ENCODE measurements at regions not wholly inside any gene's neighbourhood (a gene's known extent, or its start where the extent isn't known, plus 50 kb on each side); places are given as distances from the start of the nearest gene placed in this dataset.

DNA sequence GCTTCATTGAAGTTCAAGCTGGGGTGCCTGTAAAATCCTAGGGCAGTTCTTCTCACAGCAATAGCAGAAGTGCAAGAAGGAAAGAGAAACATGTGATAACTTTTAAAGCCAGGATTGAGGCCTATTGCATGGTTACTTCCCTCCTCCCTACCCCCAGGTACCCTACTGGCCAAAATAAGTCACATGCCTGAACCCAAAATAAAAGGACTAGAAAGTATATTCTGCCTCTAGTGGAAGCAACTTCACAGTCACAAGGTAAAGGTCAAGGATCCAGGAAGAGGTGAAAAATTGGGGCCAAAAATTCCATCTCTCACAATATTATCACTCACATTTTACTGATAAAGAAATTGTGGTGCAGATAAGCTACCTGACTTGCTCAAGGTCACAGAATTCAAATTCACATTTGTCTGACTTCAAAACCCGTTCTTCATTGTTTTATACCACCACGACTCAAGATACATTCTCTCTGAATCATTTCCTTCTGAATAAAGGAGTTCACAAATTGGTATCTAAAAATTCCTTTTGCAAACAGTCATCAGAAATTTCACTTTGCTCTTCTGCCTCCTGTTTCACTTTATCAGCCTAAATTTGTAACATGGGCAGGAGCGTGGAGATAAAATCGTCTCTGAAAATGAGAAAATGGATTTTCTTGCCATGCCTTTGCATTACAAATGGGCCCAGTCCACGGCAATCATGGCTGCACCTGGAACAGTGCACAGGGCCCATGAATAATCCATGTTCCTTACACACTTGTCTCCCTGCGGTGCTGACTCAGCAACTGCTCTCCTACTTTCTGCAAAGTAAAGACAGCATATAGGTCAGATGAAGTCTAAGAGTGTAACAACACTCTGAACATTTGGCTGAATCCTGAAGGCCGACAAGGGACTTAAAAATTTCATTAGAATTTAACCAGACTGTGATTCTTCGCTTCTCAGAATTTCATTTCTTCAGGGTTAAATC is 485.3 kb upstream of the NFIA start:
- Histone ChIP-seq H3K9me3 (ENCODE audit: low read depth) (no peaks in the 10 kb centered on the region), H3K36me3 (no peaks in the 10 kb centered on the region), H3K27me3 (no peaks in the 10 kb centered on the region), H3K27ac (no peak overlapping the region), H3K4me1 (ENCODE audit: low read depth) (no peaks in the 10 kb centered on the region), H3K4me3 (no peak overlapping the region)
- TF ChIP-seq, protein P1, sequence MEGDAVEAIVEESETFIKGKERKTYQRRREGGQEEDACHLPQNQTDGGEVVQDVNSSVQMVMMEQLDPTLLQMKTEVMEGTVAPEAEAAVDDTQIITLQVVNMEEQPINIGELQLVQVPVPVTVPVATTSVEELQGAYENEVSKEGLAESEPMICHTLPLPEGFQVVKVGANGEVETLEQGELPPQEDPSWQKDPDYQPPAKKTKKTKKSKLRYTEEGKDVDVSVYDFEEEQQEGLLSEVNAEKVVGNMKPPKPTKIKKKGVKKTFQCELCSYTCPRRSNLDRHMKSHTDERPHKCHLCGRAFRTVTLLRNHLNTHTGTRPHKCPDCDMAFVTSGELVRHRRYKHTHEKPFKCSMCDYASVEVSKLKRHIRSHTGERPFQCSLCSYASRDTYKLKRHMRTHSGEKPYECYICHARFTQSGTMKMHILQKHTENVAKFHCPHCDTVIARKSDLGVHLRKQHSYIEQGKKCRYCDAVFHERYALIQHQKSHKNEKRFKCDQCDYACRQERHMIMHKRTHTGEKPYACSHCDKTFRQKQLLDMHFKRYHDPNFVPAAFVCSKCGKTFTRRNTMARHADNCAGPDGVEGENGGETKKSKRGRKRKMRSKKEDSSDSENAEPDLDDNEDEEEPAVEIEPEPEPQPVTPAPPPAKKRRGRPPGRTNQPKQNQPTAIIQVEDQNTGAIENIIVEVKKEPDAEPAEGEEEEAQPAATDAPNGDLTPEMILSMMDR (IDR thresholded peaks at IDR 0.05; ENCODE audit: low read depth, low read length) = peak; percentile 26
- DNase-seq (ENCODE audit: low read depth in 1 of 2, low spot score in 1 of 2) = peak in 1 of 2 donors; percentile 54

DNA sequence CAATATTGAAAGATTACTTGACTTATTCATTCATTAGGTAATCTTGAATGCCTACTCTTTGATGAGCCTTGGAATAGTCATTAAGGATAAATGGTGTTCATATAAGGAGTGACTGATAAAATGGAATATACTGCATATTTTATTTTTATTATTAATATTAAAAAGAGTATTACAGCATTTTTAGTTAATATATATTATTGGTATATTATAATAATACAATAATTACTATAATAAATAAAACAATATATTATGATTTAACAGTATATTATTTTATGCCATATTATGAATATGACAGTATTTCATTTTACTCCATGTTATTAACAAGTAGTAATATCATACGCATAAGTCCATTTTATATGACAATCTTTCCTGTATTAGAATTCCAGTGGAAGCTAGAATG is 490.8 kb upstream of the NFIA start:
- H3K36me3 ChIP-seq = no peaks in the 10 kb centered on the region
- TF ChIP-seq, protein P1 (IDR thresholded peaks at IDR 0.05; ENCODE audit: low read depth, low read length) = no peak
- H3K27me3 ChIP-seq = no peaks in the 10 kb centered on the region
- DNase-seq (ENCODE audit: low read depth in 1 of 2, low spot score in 1 of 2) = no peak
- no peaks in the 10 kb centered on the region for H3K4me1 ChIP-seq (ENCODE audit: low read depth)
- no peaks in the 10 kb centered on the region for H3K9me3 ChIP-seq (ENCODE audit: low read depth)
- H3K4me3 ChIP-seq = no peak overlapping the region
- H3K27ac ChIP-seq = no peak overlapping the region

DNA sequence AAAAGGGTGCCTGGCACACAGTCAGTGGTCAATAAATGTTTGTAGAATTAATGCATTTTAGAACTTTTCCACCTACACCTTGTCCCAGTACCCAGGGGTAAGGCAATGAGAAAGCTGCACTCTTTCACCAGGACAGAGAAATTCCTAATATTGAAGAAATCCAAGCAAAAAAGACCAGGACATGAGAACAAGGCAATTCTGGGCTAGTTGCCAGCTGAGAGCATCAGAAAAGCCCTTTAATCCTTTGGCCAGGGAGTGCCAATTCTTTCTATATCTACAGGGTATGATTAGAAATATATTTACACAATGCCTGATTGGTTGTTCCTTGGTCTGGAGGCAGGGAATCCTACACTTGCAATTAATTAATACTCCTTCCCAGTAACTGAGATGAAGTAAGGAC is 492.4 kb upstream of the NFIA start:
- no peaks in the 10 kb centered on the region for H3K36me3 ChIP-seq
- H3K27me3 ChIP-seq = no peaks in the 10 kb centered on the region
- peak in 1 of 2 donors; percentile 32 for DNase-seq (ENCODE audit: low read depth in 1 of 2, low spot score in 1 of 2)
- H3K27ac ChIP-seq = no peak overlapping the region
- TF ChIP-seq, protein P1 (IDR thresholded peaks at IDR 0.05; ENCODE audit: low read depth, low read length) = no peak
- H3K4me1 ChIP-seq (ENCODE audit: low read depth) = no peaks in the 10 kb centered on the region
- no peaks in the 10 kb centered on the region for H3K9me3 ChIP-seq (ENCODE audit: low read depth)
- H3K4me3 ChIP-seq = no peak overlapping the region

DNA sequence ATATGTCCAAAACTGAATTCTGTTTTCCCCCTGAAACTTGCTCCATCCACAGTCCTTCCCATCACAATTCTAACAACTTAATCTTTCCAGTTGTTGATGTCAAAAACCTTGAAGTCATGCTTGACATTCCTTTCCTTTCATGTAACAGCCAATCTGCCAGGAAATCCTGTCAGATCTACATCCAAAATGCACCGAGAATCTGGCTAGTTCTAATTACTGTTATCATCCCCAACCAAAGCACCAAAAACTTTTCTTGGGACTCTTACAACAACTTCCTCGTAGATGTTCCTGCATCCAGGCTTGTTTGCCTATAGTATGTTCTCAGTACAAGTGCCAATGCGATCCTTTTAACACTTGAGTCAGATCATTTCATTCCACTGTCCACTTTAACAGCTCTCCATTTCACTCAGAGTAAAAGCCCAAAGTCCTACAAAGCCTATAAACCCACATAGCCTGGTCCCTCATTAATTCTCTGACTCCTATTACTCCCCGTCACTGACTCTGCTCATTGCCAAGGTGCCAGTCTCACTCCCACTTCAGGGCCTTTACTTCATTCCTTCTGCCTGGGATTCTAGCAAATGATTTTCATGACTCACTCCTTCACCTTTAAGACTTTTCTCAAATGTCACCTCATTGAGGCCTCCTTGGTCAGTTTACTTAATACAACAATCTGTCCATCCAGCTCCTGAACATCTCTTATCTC is 493.2 kb upstream of the NFIA start:
- peak in 1 of 2 donors; percentile 25 for DNase-seq (ENCODE audit: low read depth in 1 of 2, low spot score in 1 of 2)
- H3K4me3 ChIP-seq = no peak overlapping the region
- H3K9me3 ChIP-seq (ENCODE audit: low read depth) = no peaks in the 10 kb centered on the region
- H3K36me3 ChIP-seq = no peaks in the 10 kb centered on the region
- TF ChIP-seq, protein P1 (IDR thresholded peaks at IDR 0.05; ENCODE audit: low read depth, low read length) = no peak
- no peaks in the 10 kb centered on the region for H3K4me1 ChIP-seq (ENCODE audit: low read depth)
- no peak overlapping the region for H3K27ac ChIP-seq
- H3K27me3 ChIP-seq = no peaks in the 10 kb centered on the region

DNA sequence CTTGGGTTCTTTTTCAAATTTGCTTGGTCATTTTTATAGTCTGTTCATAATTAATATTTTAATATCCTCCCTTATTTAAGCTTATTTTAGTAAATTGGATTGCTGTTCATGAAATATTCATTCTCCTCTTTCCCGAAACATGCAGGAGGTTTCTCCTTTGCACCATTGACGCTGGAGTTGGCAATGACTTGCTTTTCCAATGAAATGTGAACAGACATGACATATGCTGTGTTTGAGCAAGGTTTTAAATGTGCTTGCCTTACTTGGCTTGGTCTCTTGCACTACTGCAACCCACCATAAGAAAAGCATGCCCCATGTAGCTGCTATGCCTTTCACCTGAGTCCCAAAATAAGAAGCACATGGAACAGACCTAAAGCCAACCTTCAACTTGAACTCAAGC is 498.0 kb upstream of the NFIA start:
- no peaks in the 10 kb centered on the region for H3K36me3 ChIP-seq
- no peaks in the 10 kb centered on the region for H3K9me3 ChIP-seq (ENCODE audit: low read depth)
- TF ChIP-seq, protein P1 (IDR thresholded peaks at IDR 0.05; ENCODE audit: low read depth, low read length) = no peak
- no peak for DNase-seq (ENCODE audit: low read depth in 1 of 2, low spot score in 1 of 2)
- H3K27ac ChIP-seq = no peak overlapping the region
- H3K27me3 ChIP-seq = no peaks in the 10 kb centered on the region
- no peak overlapping the region for H3K4me3 ChIP-seq
- no peaks in the 10 kb centered on the region for H3K4me1 ChIP-seq (ENCODE audit: low read depth)
